ENCODE measurements at regions not wholly inside any gene's neighbourhood (a gene's known extent, or its start where the extent isn't known, plus 50 kb on each side); places are given as distances from the start of the nearest gene placed in this dataset.

GRCh38 chr20:60411813-60412212, 453.6 kb downstream of the CDH26 start:
- Histone ChIP-seq H3K4me3 (no peak overlapping the region), H3K4me1 (replicated peaks) (no peaks in the 10 kb centered on the region), H3K9me3 (replicated peaks) (peaks cover 3% of the 10 kb centered on the region; the same call in 1 of the 2 replicates), H3K27ac (no peak overlapping the region), H3K36me3 (no peaks in the 10 kb centered on the region), H3K27me3 (replicated peaks) (peaks cover 4% of the 10 kb centered on the region; the same call in 1 of the 2 replicates)
- DNase-seq (ENCODE audit: low read depth in 1 of 2, low spot score in 2 of 2): no peak

GRCh38 chr20:60420676-60421229, 462.5 kb downstream of the CDH26 start:
- DNase-seq (ENCODE audit: low read depth in 1 of 2, low spot score in 2 of 2): no peak
- no peaks in the 10 kb centered on the region for H3K9me3 ChIP-seq (replicated peaks)

GRCh38 chr20:60422848-60423247, 464.6 kb downstream of the CDH26 start:
- no peaks in the 10 kb centered on the region for H3K36me3 ChIP-seq
- no peak overlapping the region for H3K4me3 ChIP-seq
- H3K27ac ChIP-seq: no peak overlapping the region
- no peaks in the 10 kb centered on the region for H3K4me1 ChIP-seq (replicated peaks)
- no peak for DNase-seq (ENCODE audit: low read depth in 1 of 2, low spot score in 2 of 2)
- no peaks in the 10 kb centered on the region for H3K27me3 ChIP-seq (replicated peaks)
- no peaks in the 10 kb centered on the region for H3K9me3 ChIP-seq (replicated peaks)

More at GRCh38 chr20:60420676-60421229, 462.5 kb downstream of the CDH26 start:
- no peaks in the 10 kb centered on the region for H3K36me3 ChIP-seq
- no peaks in the 10 kb centered on the region for H3K4me1 ChIP-seq (replicated peaks)
- H3K27me3 ChIP-seq (replicated peaks): no peaks in the 10 kb centered on the region
- no peak overlapping the region for H3K27ac ChIP-seq
- no peak overlapping the region for H3K4me3 ChIP-seq

GRCh38 chr20:60424267-60424902, 466.2 kb downstream of the CDH26 start:
- H3K4me1 ChIP-seq (replicated peaks): no peaks in the 10 kb centered on the region
- H3K27me3 ChIP-seq (replicated peaks): no peaks in the 10 kb centered on the region
- no peak overlapping the region for H3K27ac ChIP-seq
- H3K9me3 ChIP-seq (replicated peaks): no peaks in the 10 kb centered on the region
- H3K36me3 ChIP-seq: no peaks in the 10 kb centered on the region
- no peak overlapping the region for H3K4me3 ChIP-seq
- no peak for DNase-seq (ENCODE audit: low read depth in 1 of 2, low spot score in 2 of 2)

- H3K4me1 ChIP-seq (replicated peaks): no peaks in the 10 kb centered on the region
- H3K27me3 ChIP-seq (replicated peaks): no peaks in the 10 kb centered on the region
- H3K36me3 ChIP-seq: no peaks in the 10 kb centered on the region
- no peak for DNase-seq (ENCODE audit: low read depth in 1 of 2, low spot score in 2 of 2)
- H3K4me3 ChIP-seq: no peak overlapping the region
- no peaks in the 10 kb centered on the region for H3K9me3 ChIP-seq (replicated peaks)
- H3K27ac ChIP-seq: no peak overlapping the region
Observed at GRCh38 chr20:60427516-60427915, 469.3 kb downstream of the CDH26 start.

- no peaks in the 10 kb centered on the region for H3K36me3 ChIP-seq
- H3K4me3 ChIP-seq: no peak overlapping the region
- no peaks in the 10 kb centered on the region for H3K4me1 ChIP-seq (replicated peaks)
- no peak for DNase-seq (ENCODE audit: low read depth in 1 of 2, low spot score in 2 of 2)
- no peaks in the 10 kb centered on the region for H3K27me3 ChIP-seq (replicated peaks)
- H3K27ac ChIP-seq: no peak overlapping the region
- H3K9me3 ChIP-seq (replicated peaks): no peaks in the 10 kb centered on the region; the same call in 1 of the 2 replicates
Observed at GRCh38 chr20:60428651-60429050, 470.4 kb downstream of the CDH26 start.

GRCh38 chr20:60430516-60431001, 472.3 kb downstream of the CDH26 start:
- Histone ChIP-seq H3K4me1 (replicated peaks) (no peaks in the 10 kb centered on the region), H3K4me3 (no peak overlapping the region), H3K9me3 (replicated peaks) (no peaks in the 10 kb centered on the region; the same call in 1 of the 2 replicates), H3K27me3 (replicated peaks) (no peaks in the 10 kb centered on the region), H3K36me3 (no peaks in the 10 kb centered on the region), H3K27ac (no peak overlapping the region)
- no peak for DNase-seq (ENCODE audit: low read depth in 1 of 2, low spot score in 2 of 2)

GRCh38 chr20:60431349-60431748, 473.1 kb downstream of the CDH26 start:
- DNase-seq (ENCODE audit: low read depth in 1 of 2, low spot score in 2 of 2): no peak
- no peaks in the 10 kb centered on the region for H3K27me3 ChIP-seq (replicated peaks)
- no peak overlapping the region for H3K27ac ChIP-seq
- no peaks in the 10 kb centered on the region; the same call in 1 of the 2 replicates for H3K9me3 ChIP-seq (replicated peaks)
- no peaks in the 10 kb centered on the region for H3K4me1 ChIP-seq (replicated peaks)
- no peak overlapping the region for H3K4me3 ChIP-seq
- no peaks in the 10 kb centered on the region for H3K36me3 ChIP-seq

- no peaks in the 10 kb centered on the region; the same call in 1 of the 2 replicates for H3K9me3 ChIP-seq (replicated peaks)
- no peaks in the 10 kb centered on the region for H3K4me1 ChIP-seq (replicated peaks)
- no peaks in the 10 kb centered on the region for H3K27me3 ChIP-seq (replicated peaks)
- DNase-seq (ENCODE audit: low read depth in 1 of 2, low spot score in 2 of 2): no peak
- H3K36me3 ChIP-seq: no peaks in the 10 kb centered on the region
- no peak overlapping the region for H3K27ac ChIP-seq
- no peak overlapping the region for H3K4me3 ChIP-seq
Observed at GRCh38 chr20:60437418-60437817, 479.2 kb downstream of the CDH26 start.

GRCh38 chr20:60446267-60447111, 488.3 kb downstream of the CDH26 start:
- no peak overlapping the region for H3K27ac ChIP-seq
- no peaks in the 10 kb centered on the region for H3K4me1 ChIP-seq (replicated peaks)
- no peaks in the 10 kb centered on the region for H3K27me3 ChIP-seq (replicated peaks)
- no peaks in the 10 kb centered on the region for H3K36me3 ChIP-seq
- DNase-seq (ENCODE audit: low read depth in 1 of 2, low spot score in 2 of 2): no peak
- H3K9me3 ChIP-seq (replicated peaks): no peaks in the 10 kb centered on the region; the same call in 1 of the 2 replicates
- H3K4me3 ChIP-seq: no peak overlapping the region

GRCh38 chr20:60447703-60448102, 489.5 kb downstream of the CDH26 start:
- H3K4me3 ChIP-seq: no peak overlapping the region
- H3K36me3 ChIP-seq: no peaks in the 10 kb centered on the region
- H3K4me1 ChIP-seq (replicated peaks): no peaks in the 10 kb centered on the region
- H3K27me3 ChIP-seq (replicated peaks): no peaks in the 10 kb centered on the region
- DNase-seq (ENCODE audit: low read depth in 1 of 2, low spot score in 2 of 2): no peak
- no peak overlapping the region for H3K27ac ChIP-seq
- H3K9me3 ChIP-seq (replicated peaks): no peaks in the 10 kb centered on the region; the same call in 1 of the 2 replicates

GRCh38 chr20:60453388-60454246, 495.4 kb downstream of the CDH26 start:
- Histone ChIP-seq H3K4me3 (no peak overlapping the region), H3K27ac (no peak overlapping the region), H3K9me3 (replicated peaks) (no peaks in the 10 kb centered on the region; the same call in 1 of the 2 replicates), H3K27me3 (replicated peaks) (no peaks in the 10 kb centered on the region), H3K4me1 (replicated peaks) (no peaks in the 10 kb centered on the region), H3K36me3 (no peaks in the 10 kb centered on the region)
- no peak for DNase-seq (ENCODE audit: low read depth in 1 of 2, low spot score in 2 of 2)

- no peak for DNase-seq (ENCODE audit: low read depth in 1 of 2, low spot score in 2 of 2)
- Histone ChIP-seq H3K4me1 (replicated peaks) (no peaks in the 10 kb centered on the region), H3K27ac (no peak overlapping the region), H3K4me3 (no peak overlapping the region), H3K9me3 (replicated peaks) (no peaks in the 10 kb centered on the region; the same call in 1 of the 2 replicates), H3K36me3 (no peaks in the 10 kb centered on the region), H3K27me3 (replicated peaks) (no peaks in the 10 kb centered on the region)
Observed at GRCh38 chr20:60454491-60454890, 496.3 kb downstream of the CDH26 start.
